ENCODE measurements at regions not wholly inside any gene's neighbourhood (a gene's known extent, or its start where the extent isn't known, plus 50 kb on each side); places are given as distances from the start of the nearest gene placed in this dataset.

GRCh38 chr9:91024841-91025240 is 223.2 kb downstream of the SYK start:
- WGBS, 2 donors: 92 to 94% methylated on average over 4 of the region's 4 CpGs
- TF ChIP-seq, protein P1, sequence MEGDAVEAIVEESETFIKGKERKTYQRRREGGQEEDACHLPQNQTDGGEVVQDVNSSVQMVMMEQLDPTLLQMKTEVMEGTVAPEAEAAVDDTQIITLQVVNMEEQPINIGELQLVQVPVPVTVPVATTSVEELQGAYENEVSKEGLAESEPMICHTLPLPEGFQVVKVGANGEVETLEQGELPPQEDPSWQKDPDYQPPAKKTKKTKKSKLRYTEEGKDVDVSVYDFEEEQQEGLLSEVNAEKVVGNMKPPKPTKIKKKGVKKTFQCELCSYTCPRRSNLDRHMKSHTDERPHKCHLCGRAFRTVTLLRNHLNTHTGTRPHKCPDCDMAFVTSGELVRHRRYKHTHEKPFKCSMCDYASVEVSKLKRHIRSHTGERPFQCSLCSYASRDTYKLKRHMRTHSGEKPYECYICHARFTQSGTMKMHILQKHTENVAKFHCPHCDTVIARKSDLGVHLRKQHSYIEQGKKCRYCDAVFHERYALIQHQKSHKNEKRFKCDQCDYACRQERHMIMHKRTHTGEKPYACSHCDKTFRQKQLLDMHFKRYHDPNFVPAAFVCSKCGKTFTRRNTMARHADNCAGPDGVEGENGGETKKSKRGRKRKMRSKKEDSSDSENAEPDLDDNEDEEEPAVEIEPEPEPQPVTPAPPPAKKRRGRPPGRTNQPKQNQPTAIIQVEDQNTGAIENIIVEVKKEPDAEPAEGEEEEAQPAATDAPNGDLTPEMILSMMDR (IDR thresholded peaks at IDR 0.05): no peak
- no peak for TF ChIP-seq POLR2A (IDR thresholded peaks at IDR 0.05)
- Histone ChIP-seq H3K36me3 (no peaks in the 10 kb centered on the region), H3K27ac (no peak overlapping the region), H3K4me1 (no peaks in the 10 kb centered on the region), H3K4me3 (replicated peaks in 1 of 3) (no peak overlapping the region), H3K9me3 (no peaks in the 10 kb centered on the region), H3K27me3 (no peaks in the 10 kb centered on the region)
- no peak for DNase-seq
- intact Hi-C loops (cut with DNase I): no loop called here

DNA sequence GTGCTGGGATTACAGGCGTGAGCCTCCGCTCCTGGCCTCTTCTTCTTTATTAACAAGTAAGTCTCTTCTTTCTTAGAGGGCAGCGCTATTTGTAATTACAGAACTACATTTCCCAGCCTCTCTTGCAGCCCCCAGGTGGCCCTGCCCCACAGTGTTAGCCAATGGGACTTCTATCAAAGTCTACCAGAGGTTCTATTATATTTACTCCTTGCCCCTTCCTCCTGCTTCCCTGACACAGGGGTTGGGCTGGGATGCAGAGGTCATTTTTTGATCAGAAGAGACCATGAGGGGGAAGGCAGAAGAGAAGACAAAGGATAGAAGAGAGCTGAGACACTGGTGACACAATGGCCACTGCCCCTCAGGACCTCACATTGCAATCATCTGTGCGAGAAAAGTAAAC is 224.2 kb downstream of the SYK start:
- no peaks in the 10 kb centered on the region for H3K4me1 ChIP-seq
- DNase-seq: no peak
- intact Hi-C loops (cut with DNase I): no loop called here
- H3K9me3 ChIP-seq: no peaks in the 10 kb centered on the region
- H3K36me3 ChIP-seq: no peaks in the 10 kb centered on the region
- no peak overlapping the region for H3K27ac ChIP-seq
- WGBS, 2 donors: 91 to 94% methylated on average over 4 of the region's 4 CpGs
- no peaks in the 10 kb centered on the region for H3K27me3 ChIP-seq
- H3K4me3 ChIP-seq (replicated peaks in 1 of 3): no peak overlapping the region
- TF ChIP-seq POLR2A (IDR thresholded peaks at IDR 0.05): no peak
- TF ChIP-seq, protein P1 (IDR thresholded peaks at IDR 0.05): no peak

DNA sequence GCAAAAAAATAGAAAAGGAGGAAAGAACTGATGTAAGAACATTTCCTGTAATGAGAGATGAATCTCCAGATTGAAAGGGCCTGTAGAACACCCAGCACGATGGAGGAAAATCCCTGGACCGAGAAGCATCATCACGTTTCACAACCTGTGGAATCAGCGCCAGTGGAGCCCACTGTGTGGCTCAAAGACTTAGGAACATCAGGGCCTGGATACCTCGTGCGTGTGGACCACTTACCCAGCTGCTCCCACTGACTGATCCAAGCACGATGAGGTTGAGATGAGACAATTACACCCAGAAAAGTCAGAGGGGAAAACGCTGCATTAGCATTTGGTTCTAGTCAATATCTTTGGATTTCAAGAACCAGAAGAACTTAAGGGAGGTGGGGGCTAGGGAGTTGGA is 224.6 kb downstream of the SYK start:
- Histone ChIP-seq H3K27ac (no peak overlapping the region), H3K36me3 (no peaks in the 10 kb centered on the region), H3K4me3 (replicated peaks in 1 of 3) (no peak overlapping the region), H3K9me3 (no peaks in the 10 kb centered on the region), H3K27me3 (no peaks in the 10 kb centered on the region), H3K4me1 (no peaks in the 10 kb centered on the region)
- TF ChIP-seq, protein P1 (IDR thresholded peaks at IDR 0.05): no peak
- no peak for TF ChIP-seq POLR2A (IDR thresholded peaks at IDR 0.05)
- no peak for DNase-seq
- intact Hi-C loops (cut with DNase I): no loop called here
- 75 to 90% methylated on average over 8 of the region's 8 CpGs for whole genome bisulfite sequencing, 2 donors

- WGBS, 2 donors: 94 to 96% methylated on average over 3 of the region's 3 CpGs
- H3K9me3 ChIP-seq: no peaks in the 10 kb centered on the region
- H3K27me3 ChIP-seq: no peaks in the 10 kb centered on the region
- DNase-seq: no peak
- no peaks in the 10 kb centered on the region for H3K4me1 ChIP-seq
- no peak overlapping the region for H3K4me3 ChIP-seq (replicated peaks in 1 of 3)
- H3K27ac ChIP-seq: no peak overlapping the region
- intact Hi-C loops (cut with DNase I): no loop called here
- TF ChIP-seq, protein P1 (IDR thresholded peaks at IDR 0.05): no peak
- no peak for TF ChIP-seq POLR2A (IDR thresholded peaks at IDR 0.05)
- no peaks in the 10 kb centered on the region for H3K36me3 ChIP-seq
These were observed 225.4 kb downstream of the SYK start for GRCh38 chr9:91027005-91027404.

- Histone ChIP-seq H3K4me1 (no peaks in the 10 kb centered on the region), H3K4me3 (replicated peaks in 1 of 3) (no peak overlapping the region), H3K9me3 (no peaks in the 10 kb centered on the region), H3K27ac (no peak overlapping the region), H3K27me3 (no peaks in the 10 kb centered on the region), H3K36me3 (no peaks in the 10 kb centered on the region)
- DNase-seq: no peak
- TF ChIP-seq POLR2A (IDR thresholded peaks at IDR 0.05): no peak
- TF ChIP-seq, protein P1 (IDR thresholded peaks at IDR 0.05): no peak
- 95 to 97% methylated on average over 8 of the region's 8 CpGs for WGBS, 2 donors
- intact Hi-C loops (cut with DNase I): no loop called here
These were observed 226.7 kb downstream of the SYK start for GRCh38 chr9:91028166-91028827.
